Calu3 (cell line): ENCODE measurements at regions not wholly inside any gene's neighbourhood (a gene's known extent, or its start where the extent isn't known, plus 50 kb on each side); places are given as distances from the start of the nearest gene placed in this dataset.

Experiments used
- BruUV-seq: library from RNA; stranded (reverse); fragments of 400-500 nt; replicated peaks from 2 replicates; lab custom pipeline; 2021; lab: Mats Ljungman, UMichigan
- CTCF ChIA-PET: fragments of 300-600 bp; sonication (Branson Sonifier 250); formaldehyde crosslinking; loops from one replicate; lab custom pipeline; 2022; ENCODE audit warnings: antibody characterized with exemption; lab: Charles Lee
- DNase-seq: peaks from one replicate; pipeline ENCODE4 v3.0.0; 2022
- H3K27ac Mint-ChIP-seq: one replicate; pipeline ENCODE4 v1.8.0; 2022; ENCODE audit warnings: mixed read lengths; ENCODE audit not compliant: unreplicated experiment
- H3K27me3 Mint-ChIP-seq: one replicate; pipeline ENCODE4 v1.8.0; 2022; ENCODE audit warnings: mixed read lengths; ENCODE audit not compliant: unreplicated experiment
- H3K36me3 Mint-ChIP-seq: one replicate; pipeline ENCODE4 v1.8.0; 2022; ENCODE audit warnings: mild to moderate bottlenecking, moderate library complexity, mixed read lengths; ENCODE audit not compliant: insufficient read depth, unreplicated experiment
- H3K4me1 Mint-ChIP-seq: one replicate; pipeline ENCODE4 v1.8.0; 2022; ENCODE audit warnings: mild to moderate bottlenecking, low read depth, mixed read lengths; ENCODE audit not compliant: unreplicated experiment
- H3K4me3 Mint-ChIP-seq: one replicate; pipeline ENCODE4 v1.8.0; 2022; ENCODE audit warnings: mild to moderate bottlenecking, low read depth, moderate library complexity, mixed read lengths; ENCODE audit not compliant: unreplicated experiment
- H3K9me3 Mint-ChIP-seq: one replicate; pipeline ENCODE4 v1.8.0; 2022; ENCODE audit warnings: low read depth, mixed read lengths; ENCODE audit not compliant: unreplicated experiment
- CTCF ChIP-seq: fragments of 200-600 bp; IDR thresholded peaks from one replicate; pipeline ENCODE4 v1.8.0; 2022; ENCODE audit warnings: antibody characterized with exemption; ENCODE audit not compliant: unreplicated experiment
- intact Hi-C: fragments of 100-400 bp; cut with micrococcal nuclease; formaldehyde crosslinking; loops from one replicate; pipeline ENCODE4 v1.10.0; 2022; ENCODE audit not compliant: unreplicated experiment

DNA sequence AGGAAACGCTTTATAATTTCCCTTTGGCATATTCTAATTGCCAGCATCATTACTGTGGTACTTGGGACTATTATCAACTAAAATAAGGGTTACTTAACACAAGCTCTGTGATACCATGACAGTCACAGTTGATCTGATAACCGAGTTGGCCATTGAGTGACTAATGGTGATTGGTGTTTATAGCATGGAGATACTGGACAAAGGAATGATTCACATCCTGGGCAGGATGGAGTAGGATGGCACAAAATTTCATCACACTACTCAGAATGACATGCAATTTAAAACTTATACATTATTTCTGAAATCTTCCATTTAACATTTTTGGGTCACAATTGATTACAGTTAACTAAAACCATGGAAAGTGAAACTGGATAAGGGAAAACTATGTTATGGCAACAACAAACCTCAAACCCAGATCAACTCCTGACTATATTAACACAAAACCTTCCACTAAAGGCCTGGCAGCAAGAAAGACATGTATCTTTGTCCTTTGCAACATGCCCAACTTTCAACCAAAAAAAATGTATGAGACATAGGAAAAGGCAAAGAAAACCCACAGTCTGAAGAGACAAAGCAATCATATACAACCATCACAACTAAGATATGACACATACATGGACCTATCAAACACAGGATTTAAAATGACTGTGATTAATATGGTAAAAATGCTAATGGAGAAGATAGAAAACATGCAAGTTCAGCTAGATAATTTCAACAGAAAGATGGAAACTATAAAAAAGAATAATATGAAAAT lies 208.5 kb upstream of the NRP1 start:
- TF ChIP-seq CTCF, result no peak
- no peak overlapping the region for H3K27ac Mint-ChIP-seq
- H3K4me1 Mint-ChIP-seq, result peaks cover 8% of the 10 kb centered on the region
- H3K36me3 Mint-ChIP-seq, result no peaks in the 10 kb centered on the region
- H3K9me3 Mint-ChIP-seq, result peaks cover 2% of the 10 kb centered on the region
- no peak for DNase-seq
- no peaks in the 10 kb centered on the region for H3K27me3 Mint-ChIP-seq
- no peak overlapping the region for H3K4me3 Mint-ChIP-seq
- BruUV-seq, result no TSS peak
- intact Hi-C loops, result no loop called here
- CTCF ChIA-PET, result interaction anchor here (0.6 kb wide), 1 partner anchor 122 kb away, joined by 7 read pairs; no protein-coding TSS in a partner anchor

- H3K9me3 Mint-ChIP-seq, result peaks cover 2% of the 10 kb centered on the region
- no peak for TF ChIP-seq CTCF
- no TSS peak for BruUV-seq
These were observed 204.6 kb upstream of the NRP1 start for GRCh38 chr10:33539116-33539515.

DNA sequence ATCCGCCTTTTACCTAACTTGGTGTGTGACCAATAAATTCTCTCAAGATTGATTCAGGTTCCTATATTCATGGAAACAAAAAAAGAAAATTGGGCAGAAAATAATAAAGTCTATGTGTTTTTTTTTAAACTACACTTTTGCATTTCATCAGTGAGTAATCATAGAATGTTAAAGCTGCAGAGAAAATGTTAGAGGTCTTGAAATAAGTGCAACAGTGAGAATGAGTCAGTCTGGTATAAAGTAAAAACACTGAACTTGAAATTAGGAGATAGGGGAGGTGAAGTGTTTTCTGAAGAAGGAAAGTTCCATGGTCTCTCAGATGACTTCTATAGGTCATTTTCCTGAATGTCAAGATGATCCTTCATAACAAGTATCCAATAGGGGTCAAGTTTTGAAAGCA lies 202.6 kb upstream of the NRP1 start:
- intact Hi-C loops, result no loop called here
- H3K27ac Mint-ChIP-seq, result no peak overlapping the region
- CTCF ChIA-PET, result no interaction called here

More at GRCh38 chr10:33539116-33539515, 204.6 kb upstream of the NRP1 start:
- Mint-ChIP-seq H3K4me1 (peaks cover 8% of the 10 kb centered on the region), H3K4me3 (no peak overlapping the region), H3K36me3 (no peaks in the 10 kb centered on the region), H3K27ac (no peak overlapping the region), H3K27me3 (no peaks in the 10 kb centered on the region)
- DNase-seq, result no peak
- intact Hi-C loops, result no loop called here
- CTCF ChIA-PET, result no interaction called here

DNA sequence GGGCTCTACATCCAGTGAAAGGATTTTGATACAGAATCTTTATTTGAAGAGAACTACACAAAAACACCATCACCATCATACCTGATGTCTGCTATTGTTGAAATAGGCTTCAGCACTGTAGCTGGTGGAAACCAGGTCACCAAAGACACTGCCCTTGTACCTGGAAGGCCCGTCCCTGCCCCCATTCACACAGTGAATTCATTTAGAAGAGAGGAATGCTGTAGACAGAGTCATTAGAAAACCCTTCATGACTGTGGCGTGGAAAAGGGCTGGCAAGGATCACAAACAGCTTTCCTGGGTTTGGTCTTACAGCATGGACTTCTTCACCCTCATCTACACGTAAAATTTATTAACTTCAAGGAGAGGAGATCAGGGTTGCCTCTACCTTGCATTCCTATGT lies 202.0 kb upstream of the NRP1 start:
- H3K9me3 Mint-ChIP-seq, result peaks cover 2% of the 10 kb centered on the region
- CTCF ChIA-PET, result no interaction called here
- intact Hi-C loops, result no loop called here
- TF ChIP-seq CTCF, result no peak
- no peak overlapping the region for H3K4me3 Mint-ChIP-seq
- no peaks in the 10 kb centered on the region for H3K4me1 Mint-ChIP-seq
- no TSS peak for BruUV-seq
- no peak for DNase-seq
- H3K27me3 Mint-ChIP-seq, result no peaks in the 10 kb centered on the region
- H3K27ac Mint-ChIP-seq, result no peak overlapping the region
- H3K36me3 Mint-ChIP-seq, result no peaks in the 10 kb centered on the region

More for the DNA sequence above, 202.6 kb upstream of the NRP1 start:
- no peak for TF ChIP-seq CTCF
- H3K4me3 Mint-ChIP-seq, result no peak overlapping the region
- no peaks in the 10 kb centered on the region for H3K36me3 Mint-ChIP-seq
- DNase-seq, result no peak
- BruUV-seq, result no TSS peak
- no peaks in the 10 kb centered on the region for H3K4me1 Mint-ChIP-seq
- H3K27me3 Mint-ChIP-seq, result no peaks in the 10 kb centered on the region
- peaks cover 2% of the 10 kb centered on the region for H3K9me3 Mint-ChIP-seq
